GM19351 (cell line): ENCODE measurements at regions not wholly inside any gene's neighbourhood (a gene's known extent, or its start where the extent isn't known, plus 50 kb on each side); places are given as distances from the start of the nearest gene placed in this dataset.
"Not testable (repeated sequence)": the region's sequence is repeated elsewhere in the genome, so short reads cannot be mapped to it uniquely, and the experiment has no call there.

Experiments used
- ATAC-seq: cut with Tn5 transposase; IDR thresholded peaks from one replicate; pipeline ENCODE4 v1.9.1; 2021; ENCODE audit warnings: mild to moderate bottlenecking, moderate library complexity; ENCODE audit not compliant: unreplicated experiment

GRCh38 chr20:53801609-53802370 lies 208.2 kb upstream of the ZNF217 start:
- ATAC-seq = no peak

GRCh38 chr20:53800883-53801604 lies 207.4 kb upstream of the ZNF217 start:
- no peak for ATAC-seq

GRCh38 chr20:53800418-53800817 lies 206.8 kb upstream of the ZNF217 start:
- ATAC-seq = no peak

GRCh38 chr20:53797085-53797484 lies 203.4 kb upstream of the ZNF217 start:
- ATAC-seq = no peak

- no peak for ATAC-seq
These were observed 201.5 kb upstream of the ZNF217 start for GRCh38 chr20:53795170-53795569.

GRCh38 chr20:53794529-53795115 lies 201.0 kb upstream of the ZNF217 start:
- no peak for ATAC-seq

GRCh38 chr20:53793783-53794383 lies 200.2 kb upstream of the ZNF217 start:
- no peak for ATAC-seq

GRCh38 chr20:53792946-53793536 lies 199.4 kb upstream of the ZNF217 start:
- ATAC-seq = no peak

- no peak for ATAC-seq
These were observed 196.5 kb upstream of the ZNF217 start for GRCh38 chr20:53789989-53790675.

- no peak for ATAC-seq
These were observed 194.8 kb upstream of the ZNF217 start for GRCh38 chr20:53788253-53789022.

GRCh38 chr20:53787491-53787931 lies 193.9 kb upstream of the ZNF217 start:
- ATAC-seq = not testable (repeated sequence)

- ATAC-seq = no peak
These were observed 193.0 kb upstream of the ZNF217 start for GRCh38 chr20:53786445-53787267.

GRCh38 chr20:53786071-53786444 lies 192.4 kb upstream of the ZNF217 start:
- ATAC-seq = no peak

- no peak for ATAC-seq
These were observed 191.7 kb upstream of the ZNF217 start for GRCh38 chr20:53785320-53785719.

GRCh38 chr20:53783768-53784167 lies 190.1 kb upstream of the ZNF217 start:
- ATAC-seq = no peak

GRCh38 chr20:53782612-53783246 lies 189.1 kb upstream of the ZNF217 start:
- no peak for ATAC-seq

GRCh38 chr20:53779822-53780221 lies 186.2 kb upstream of the ZNF217 start:
- ATAC-seq = no peak

GRCh38 chr20:53778736-53779135 lies 185.1 kb upstream of the ZNF217 start:
- no peak for ATAC-seq
